CD4-positive, alpha-beta T cell (primary cell): ENCODE measurements at regions not wholly inside any gene's neighbourhood (a gene's known extent, or its start where the extent isn't known, plus 50 kb on each side); places are given as distances from the start of the nearest gene placed in this dataset.
"Not testable (repeated sequence)": the region's sequence is repeated elsewhere in the genome, so short reads cannot be mapped to it uniquely, and the experiment has no call there.

Experiments
- ATAC-seq: fragments of 200-7000 bp; cut with Tn5 transposase; one replicate; pipeline ENCODE4 v1.10.0; 2022; ENCODE audit warnings: mild to moderate bottlenecking; ENCODE audit not compliant: poor library complexity
- CTCF ChIA-PET: fragments of 350-600 bp; sonication (Branson Sonifier 250); formaldehyde crosslinking; loops from one replicate; lab custom pipeline; 2021; ENCODE audit warnings: antibody characterized with exemption, inconsistent platforms; lab: Charles Lee
- POLR2A ChIA-PET: fragments of 350-600 bp; sonication (Branson Sonifier 250); formaldehyde crosslinking; loops from one replicate; lab custom pipeline; 2021; ENCODE audit warnings: antibody characterized with exemption, inconsistent platforms; lab: Charles Lee
- DNase-seq, 14 experiments: peaks; one replicate each; pipeline ENCODE4 v3.0.0-alpha.2; 2013 to 2020; ENCODE audit warnings: mixed read lengths in 2 of 14
- H3K27ac ChIP-seq, 2 donors: one replicate each; pipeline versions ENCODE4 v1.5.1 to v1.7.0; 2013; ENCODE audit warnings: low read length in 2 of 2, low read depth in 1 of 2, mild to moderate bottlenecking in 1 of 2
- H3K27me3 ChIP-seq, 2 experiments: 1 replicate in 1 of 2; 2 replicates in 1 of 2; pipeline versions ENCODE4 v1.6.1 to v1.7.0; 2013; ENCODE audit warnings: low read length in 2 of 2, control low read depth in 1 of 2, mild to moderate bottlenecking in 1 of 2, moderate library complexity in 1 of 2; ENCODE audit not compliant: insufficient read depth in 2 of 2, control insufficient read depth in 1 of 2
- H3K36me3 ChIP-seq: one replicate; pipeline ENCODE4 v1.6.1; 2013; ENCODE audit warnings: low read length, control low read depth; ENCODE audit not compliant: insufficient read depth
- H3K4me1 ChIP-seq: one replicate; pipeline ENCODE4 v1.6.1; 2013; ENCODE audit warnings: low read length, control low read depth; ENCODE audit not compliant: insufficient read depth
- H3K4me3 ChIP-seq: one replicate; pipeline ENCODE4 v1.5.1; 2013; ENCODE audit warnings: mild to moderate bottlenecking, low read length, moderate library complexity
- H3K9me3 ChIP-seq, 2 experiments: 1 replicate in 1 of 2; 2 replicates in 1 of 2; pipeline versions ENCODE4 v1.6.1 to v1.7.0; 2013; ENCODE audit warnings: low read length in 2 of 2, mild to moderate bottlenecking in 2 of 2, control low read depth in 1 of 2, moderate library complexity in 1 of 2; ENCODE audit not compliant: control insufficient read depth in 1 of 2, insufficient read depth in 1 of 2
- H3K27ac Mint-ChIP-seq: one replicate; pipeline ENCODE4 v1.8.0; 2020; ENCODE audit warnings: mixed read lengths
- H3K27me3 Mint-ChIP-seq: one replicate; pipeline ENCODE4 v1.8.0; 2021; ENCODE audit warnings: mixed read lengths
- H3K36me3 Mint-ChIP-seq: one replicate; pipeline ENCODE4 v1.8.0; 2021; ENCODE audit warnings: low read depth, mixed read lengths
- H3K4me1 Mint-ChIP-seq: one replicate; pipeline ENCODE4 v1.8.0; 2021; ENCODE audit warnings: low read depth, mixed read lengths
- H3K4me3 Mint-ChIP-seq: one replicate; pipeline ENCODE4 v1.8.0; 2020; ENCODE audit warnings: mild to moderate bottlenecking, mixed read lengths
- H3K9me3 Mint-ChIP-seq: one replicate; pipeline ENCODE4 v1.8.0; 2020; ENCODE audit warnings: mixed read lengths
- CTCF ChIP-seq: fragments of 200-600 bp; IDR thresholded peaks from one replicate; pipeline ENCODE4 v1.8.0; 2022; ENCODE audit warnings: antibody characterized with exemption, mild to moderate bottlenecking
- intact Hi-C, 2 experiments: fragments of 100-400 bp; cut with DNase I in 1 of 2; cut with micrococcal nuclease in 1 of 2; formaldehyde crosslinking; loops; one replicate each; pipeline versions ENCODE4 v1.15.1 to v1.9.0; 2023 to 2025; cut with DNase I, micrococcal nuclease

- intact Hi-C loops = no loop called here
- ChIA-PET POLR2A (no interaction called here), CTCF (no interaction called here)
- TF ChIP-seq CTCF = no peak
- Mint-ChIP-seq H3K4me1 (no peaks in the 10 kb centered on the region), H3K36me3 (no peaks in the 10 kb centered on the region), H3K27ac (no peak overlapping the region), H3K27me3 (no peaks in the 10 kb centered on the region), H3K9me3 (no peaks in the 10 kb centered on the region), H3K4me3 (no peak overlapping the region)
- DNase-seq = no peak
- Histone ChIP-seq H3K36me3 (no peaks in the 10 kb centered on the region), H3K27me3 (no peaks in the 10 kb centered on the region), H3K27ac (no peak overlapping the region), H3K4me3 (no peak overlapping the region), H3K4me1 (no peaks in the 10 kb centered on the region), H3K9me3 (no peaks in the 10 kb centered on the region)
- no peak for ATAC-seq
These were observed 81.3 kb downstream of the RGS2 start for GRCh38 chr1:192890134-192890533.

- Histone ChIP-seq H3K4me1 (no peaks in the 10 kb centered on the region), H3K9me3 (no peaks in the 10 kb centered on the region), H3K27me3 (no peaks in the 10 kb centered on the region), H3K4me3 (no peak overlapping the region), H3K27ac (no peak overlapping the region), H3K36me3 (no peaks in the 10 kb centered on the region)
- Mint-ChIP-seq H3K4me3 (no peak overlapping the region), H3K9me3 (no peaks in the 10 kb centered on the region), H3K4me1 (no peaks in the 10 kb centered on the region), H3K27ac (no peak overlapping the region), H3K27me3 (no peaks in the 10 kb centered on the region), H3K36me3 (no peaks in the 10 kb centered on the region)
- TF ChIP-seq CTCF = no peak
- DNase-seq (no peak), ATAC-seq (no peak)
- ChIA-PET POLR2A (no interaction called here), CTCF (no interaction called here)
- intact Hi-C loops = loop anchor here in 1 of 2 experiments (2.0 kb wide), 1 partner anchor 24 kb away; no protein-coding TSS in a partner anchor
These were observed 84.1 kb downstream of the RGS2 start for GRCh38 chr1:192892934-192893333.

- intact Hi-C loops, H3K9me3 ChIP-seq: not testable (repeated sequence)
These were observed 86.6 kb downstream of the RGS2 start for GRCh38 chr1:192895487-192895886.

GRCh38 chr1:192896376-192896775 is 87.5 kb downstream of the RGS2 start:
- Mint-ChIP-seq H3K4me1 (no peaks in the 10 kb centered on the region), H3K27ac (no peak overlapping the region), H3K36me3 (no peaks in the 10 kb centered on the region), H3K4me3 (no peak overlapping the region), H3K9me3 (no peaks in the 10 kb centered on the region), H3K27me3 (no peaks in the 10 kb centered on the region)
- no peaks in the 10 kb centered on the region for H3K27me3 ChIP-seq
- no peak for DNase-seq
- no peaks in the 10 kb centered on the region for H3K9me3 ChIP-seq
- no peaks in the 10 kb centered on the region for H3K36me3 ChIP-seq
- no peaks in the 10 kb centered on the region for H3K4me1 ChIP-seq
- H3K27ac ChIP-seq = no peak overlapping the region
- intact Hi-C loops = no loop called here
- ChIA-PET POLR2A (no interaction called here), CTCF (no interaction called here)
- H3K4me3 ChIP-seq = no peak overlapping the region
- ATAC-seq = no peak
- no peak for TF ChIP-seq CTCF

More at GRCh38 chr1:192895487-192895886, 86.6 kb downstream of the RGS2 start:
- H3K9me3 Mint-ChIP-seq, ATAC-seq, POLR2A ChIA-PET, H3K4me1 ChIP-seq, H3K27ac Mint-ChIP-seq, H3K36me3 Mint-ChIP-seq, H3K4me3 ChIP-seq, H3K36me3 ChIP-seq, H3K27me3 Mint-ChIP-seq, H3K27me3 ChIP-seq, H3K27ac ChIP-seq, H3K4me1 Mint-ChIP-seq, H3K4me3 Mint-ChIP-seq, DNase-seq: not testable (repeated sequence)
- CTCF ChIA-PET = interaction anchor here (0.6 kb wide), 1 partner anchor 281 kb away, joined by 3 read pairs; no protein-coding TSS in a partner anchor
